ENCODE measurements at regions not wholly inside any gene's neighbourhood (a gene's known extent, or its start where the extent isn't known, plus 50 kb on each side); places are given as distances from the start of the nearest gene placed in this dataset.

DNA sequence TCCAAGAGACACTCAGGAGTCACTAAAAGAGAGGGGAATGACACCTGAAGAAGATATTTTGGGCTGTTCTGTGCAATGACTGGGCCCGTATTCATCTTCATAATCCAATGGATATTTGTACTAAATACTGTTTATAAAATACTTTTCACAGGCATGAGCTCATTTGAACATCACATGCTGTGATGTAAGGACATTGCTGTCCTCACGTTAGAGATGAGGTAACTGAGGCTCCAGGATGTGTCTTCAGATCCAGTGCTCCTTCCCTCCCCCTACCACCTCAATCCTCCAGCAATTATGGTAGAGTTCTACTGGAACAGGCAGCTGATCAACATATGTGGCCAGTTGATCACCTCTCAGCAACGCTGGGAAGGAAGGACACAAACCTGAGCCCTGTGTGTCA lies 139.4 kb upstream of the OSMR start:
- DNase-seq = no peak
- Histone ChIP-seq H3K9ac (ENCODE audit: low read depth in 2 of 2, low read length in 2 of 2) (no peak overlapping the region), H3K9me3 (no peaks in the 10 kb centered on the region), H3K4me3 (no peak overlapping the region), H3K27ac (no peak overlapping the region), H3K36me3 (no peaks in the 10 kb centered on the region), H3K4me1 (no peaks in the 10 kb centered on the region), H3K27me3 (no peaks in the 10 kb centered on the region)
- intact Hi-C loops (cut with DNase I) = no loop called here
- TF ChIP-seq, protein P1, sequence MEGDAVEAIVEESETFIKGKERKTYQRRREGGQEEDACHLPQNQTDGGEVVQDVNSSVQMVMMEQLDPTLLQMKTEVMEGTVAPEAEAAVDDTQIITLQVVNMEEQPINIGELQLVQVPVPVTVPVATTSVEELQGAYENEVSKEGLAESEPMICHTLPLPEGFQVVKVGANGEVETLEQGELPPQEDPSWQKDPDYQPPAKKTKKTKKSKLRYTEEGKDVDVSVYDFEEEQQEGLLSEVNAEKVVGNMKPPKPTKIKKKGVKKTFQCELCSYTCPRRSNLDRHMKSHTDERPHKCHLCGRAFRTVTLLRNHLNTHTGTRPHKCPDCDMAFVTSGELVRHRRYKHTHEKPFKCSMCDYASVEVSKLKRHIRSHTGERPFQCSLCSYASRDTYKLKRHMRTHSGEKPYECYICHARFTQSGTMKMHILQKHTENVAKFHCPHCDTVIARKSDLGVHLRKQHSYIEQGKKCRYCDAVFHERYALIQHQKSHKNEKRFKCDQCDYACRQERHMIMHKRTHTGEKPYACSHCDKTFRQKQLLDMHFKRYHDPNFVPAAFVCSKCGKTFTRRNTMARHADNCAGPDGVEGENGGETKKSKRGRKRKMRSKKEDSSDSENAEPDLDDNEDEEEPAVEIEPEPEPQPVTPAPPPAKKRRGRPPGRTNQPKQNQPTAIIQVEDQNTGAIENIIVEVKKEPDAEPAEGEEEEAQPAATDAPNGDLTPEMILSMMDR (IDR thresholded peaks at IDR 0.05) = no peak

DNA sequence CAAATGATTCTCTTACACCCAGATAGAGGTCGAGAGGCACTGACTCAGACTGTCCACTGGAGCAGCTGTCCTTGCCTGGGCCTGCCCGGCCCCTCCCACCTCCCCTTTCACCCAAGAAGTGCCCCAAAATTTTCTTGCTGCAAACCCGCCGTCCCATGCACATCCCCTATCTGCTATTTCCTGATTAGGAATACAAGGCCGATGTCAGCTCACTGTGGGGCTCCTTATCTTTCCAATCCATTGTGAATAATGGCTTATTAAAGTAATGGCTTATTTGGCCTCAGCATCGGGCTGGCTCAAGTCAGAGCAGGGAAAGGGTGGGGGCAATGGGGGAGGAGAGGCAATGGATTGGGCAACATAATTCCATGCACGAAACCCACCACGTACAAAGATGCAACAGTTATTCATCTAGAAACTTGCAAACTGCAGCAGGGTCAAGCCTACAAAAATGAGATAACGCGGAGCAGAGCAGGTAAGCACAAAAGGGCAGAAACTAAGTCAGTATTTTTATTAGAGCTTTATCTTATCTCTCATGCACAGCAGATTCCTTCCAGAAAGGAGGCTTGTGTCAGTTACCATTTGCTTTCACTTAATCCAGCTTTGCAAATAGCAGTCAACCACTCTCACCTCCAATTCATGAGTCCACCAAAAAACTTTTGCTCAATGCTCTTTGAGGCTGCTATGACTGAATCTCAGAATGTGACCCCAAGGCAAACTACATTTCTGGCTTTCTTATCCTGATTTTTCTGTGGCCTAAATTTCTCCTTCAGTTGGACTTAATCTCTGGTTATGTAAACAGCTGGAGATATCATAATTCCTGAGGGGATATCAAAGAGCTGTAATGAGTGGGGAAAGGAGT lies 138.2 kb upstream of the OSMR start:
- Histone ChIP-seq H3K27me3 (no peaks in the 10 kb centered on the region), H3K9me3 (no peaks in the 10 kb centered on the region), H3K4me3 (no peak overlapping the region), H3K4me1 (no peaks in the 10 kb centered on the region), H3K9ac (ENCODE audit: low read depth in 2 of 2, low read length in 2 of 2) (no peak overlapping the region), H3K36me3 (no peaks in the 10 kb centered on the region), H3K27ac (no peak overlapping the region)
- TF ChIP-seq, protein P1 (IDR thresholded peaks at IDR 0.05) = no peak
- DNase-seq = no peak
- intact Hi-C loops (cut with DNase I) = no loop called here

DNA sequence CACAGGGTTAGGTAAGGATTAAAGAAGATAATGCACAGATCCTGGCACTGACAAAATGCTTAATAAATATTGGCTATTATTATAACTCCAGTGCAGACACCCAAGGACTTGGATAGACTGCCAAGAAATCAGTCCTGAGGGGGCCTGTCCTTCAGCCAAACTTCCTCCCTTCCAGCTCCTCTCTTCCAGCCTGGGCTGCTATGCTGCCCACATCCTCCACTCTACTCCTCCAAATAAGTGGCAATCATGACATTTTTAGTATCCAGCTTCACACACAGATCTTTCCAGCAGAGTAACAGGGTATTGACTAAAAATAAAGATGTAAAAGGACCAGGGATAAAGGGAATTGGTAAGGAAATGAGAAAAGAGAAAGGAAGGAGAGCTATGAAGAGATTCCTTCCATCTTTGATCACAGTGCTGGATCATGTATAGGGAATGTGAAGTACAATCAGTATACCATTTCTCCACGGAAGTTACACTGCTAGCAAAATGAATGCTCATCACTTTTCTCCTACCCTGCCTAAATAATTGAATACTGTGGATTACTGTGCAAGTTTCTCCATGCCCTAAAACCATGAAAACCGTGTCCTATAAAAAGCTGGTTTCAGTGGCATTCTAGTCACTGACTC lies 136.0 kb upstream of the OSMR start:
- Histone ChIP-seq H3K27me3 (no peaks in the 10 kb centered on the region), H3K4me1 (no peaks in the 10 kb centered on the region), H3K27ac (no peak overlapping the region), H3K9ac (ENCODE audit: low read depth in 2 of 2, low read length in 2 of 2) (no peak overlapping the region), H3K36me3 (no peaks in the 10 kb centered on the region), H3K9me3 (no peaks in the 10 kb centered on the region), H3K4me3 (no peak overlapping the region)
- TF ChIP-seq, protein P1 (IDR thresholded peaks at IDR 0.05) = no peak
- no peak for DNase-seq
- intact Hi-C loops (cut with DNase I) = no loop called here

DNA sequence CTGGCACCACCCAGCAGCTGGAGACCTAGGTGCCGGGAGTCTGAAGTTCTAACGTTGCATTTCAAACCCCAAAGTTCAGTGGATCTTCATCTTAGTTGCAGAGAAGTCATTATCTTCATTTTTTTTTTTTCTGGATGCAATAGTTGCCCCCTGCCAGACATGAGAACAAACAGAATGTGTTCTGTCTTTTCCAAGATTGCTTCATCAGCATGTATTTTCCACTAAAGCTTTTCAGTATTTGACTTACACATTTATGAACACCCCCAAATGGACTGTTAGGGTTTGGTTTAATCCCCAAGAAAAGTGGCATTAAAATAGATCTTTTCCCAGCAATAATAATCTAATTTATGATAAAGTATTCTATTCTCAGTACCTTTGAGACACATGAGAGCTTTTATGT lies 135.2 kb upstream of the OSMR start:
- Histone ChIP-seq H3K27me3 (no peaks in the 10 kb centered on the region), H3K36me3 (no peaks in the 10 kb centered on the region), H3K9me3 (no peaks in the 10 kb centered on the region), H3K4me3 (no peak overlapping the region), H3K4me1 (no peaks in the 10 kb centered on the region), H3K9ac (ENCODE audit: low read depth in 2 of 2, low read length in 2 of 2) (no peak overlapping the region), H3K27ac (no peak overlapping the region)
- no peak for DNase-seq
- TF ChIP-seq, protein P1 (IDR thresholded peaks at IDR 0.05) = no peak
- intact Hi-C loops (cut with DNase I) = no loop called here

DNA sequence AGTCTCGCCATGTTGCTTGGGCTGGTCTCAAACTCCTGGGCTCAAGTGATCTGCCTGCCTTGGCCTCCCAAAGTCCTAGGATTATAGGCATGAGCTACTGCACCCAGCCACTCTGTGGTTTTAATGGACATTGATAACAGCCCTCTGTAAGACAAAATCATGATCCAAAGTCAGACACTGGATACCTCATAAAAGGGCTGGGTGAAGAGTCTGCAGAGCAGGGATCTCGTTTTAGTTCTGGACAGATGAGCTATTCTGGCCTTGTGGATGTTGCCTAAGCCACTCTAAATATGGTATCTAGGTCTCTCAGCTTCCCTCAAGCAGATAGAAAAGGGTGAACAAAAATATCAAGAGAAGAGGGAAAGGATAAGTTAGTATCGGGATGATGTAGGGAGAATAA lies 133.4 kb upstream of the OSMR start:
- TF ChIP-seq, protein P1 (IDR thresholded peaks at IDR 0.05) = no peak
- no peak overlapping the region for H3K27ac ChIP-seq
- H3K4me3 ChIP-seq = no peak overlapping the region
- no peaks in the 10 kb centered on the region for H3K4me1 ChIP-seq
- H3K9ac ChIP-seq (ENCODE audit: low read depth in 2 of 2, low read length in 2 of 2) = no peak overlapping the region
- no peaks in the 10 kb centered on the region for H3K27me3 ChIP-seq
- no peaks in the 10 kb centered on the region for H3K36me3 ChIP-seq
- no peak for DNase-seq
- intact Hi-C loops (cut with DNase I) = no loop called here
- no peaks in the 10 kb centered on the region for H3K9me3 ChIP-seq

All from colonic mucosa (tissue), 4 donors.